GM21526 (cell line): ENCODE measurements at regions not wholly inside any gene's neighbourhood (a gene's known extent, or its start where the extent isn't known, plus 50 kb on each side); places are given as distances from the start of the nearest gene placed in this dataset.

Experiments
- ATAC-seq: cut with Tn5 transposase; IDR thresholded peaks from one replicate; pipeline ENCODE4 v1.9.1; 2021; ENCODE audit warnings: moderate library complexity; ENCODE audit not compliant: unreplicated experiment, low FRiP score

GRCh38 chr22:48743601-48744282 is 1083.9 kb downstream of the BRD1 start:
- ATAC-seq: no peak

- ATAC-seq: no peak
Measured at GRCh38 chr22:48742556-48743343, 1084.9 kb downstream of the BRD1 start.

- ATAC-seq: no peak
Measured at GRCh38 chr22:48742191-48742555, 1085.5 kb downstream of the BRD1 start.

GRCh38 chr22:48741540-48741939 is 1086.1 kb downstream of the BRD1 start:
- no peak for ATAC-seq

- ATAC-seq: no peak
Measured at GRCh38 chr22:48740731-48741405, 1086.8 kb downstream of the BRD1 start.

- ATAC-seq: no peak
Measured at GRCh38 chr22:48740086-48740730, 1087.5 kb downstream of the BRD1 start.

- ATAC-seq: no peak
Measured at GRCh38 chr22:48739348-48740085, 1088.2 kb downstream of the BRD1 start.

- no peak for ATAC-seq
Measured at GRCh38 chr22:48738204-48738980, 1089.3 kb downstream of the BRD1 start.

GRCh38 chr22:48737461-48738203 is 1090.0 kb downstream of the BRD1 start:
- ATAC-seq: no peak

- no peak for ATAC-seq
Measured at GRCh38 chr22:48736593-48737460, 1090.8 kb downstream of the BRD1 start.

- no peak for ATAC-seq
Measured at GRCh38 chr22:48734961-48735360, 1092.7 kb downstream of the BRD1 start.

GRCh38 chr22:48734359-48734758 is 1093.3 kb downstream of the BRD1 start:
- ATAC-seq: no peak

- ATAC-seq: no peak
Measured at GRCh38 chr22:48729499-48730171, 1098.0 kb downstream of the BRD1 start.

GRCh38 chr22:48727454-48728058 is 1100.1 kb downstream of the BRD1 start:
- ATAC-seq: no peak

GRCh38 chr22:48724899-48725298 is 1102.8 kb downstream of the BRD1 start:
- no peak for ATAC-seq

- ATAC-seq: no peak
Measured at GRCh38 chr22:48722661-48723060, 1105.0 kb downstream of the BRD1 start.

- no peak for ATAC-seq
Measured at GRCh38 chr22:48721395-48721669, 1106.3 kb downstream of the BRD1 start.
